Endothelial cell of umbilical vein (primary cell): ENCODE measurements at regions not wholly inside any gene's neighbourhood (a gene's known extent, or its start where the extent isn't known, plus 50 kb on each side); places are given as distances from the start of the nearest gene placed in this dataset.

Experiments used
- BruUV-seq: library from RNA; stranded (reverse); fragments of 400-500 nt; replicated peaks from 2 replicates; lab custom pipeline; 2021; lab: Mats Ljungman, UMichigan
- CTCF ChIA-PET: fragments of 300-600, 350-600 bp; sonication (Branson Sonifier 250); formaldehyde crosslinking; loops from one replicate; lab custom pipeline; 2021; ENCODE audit warnings: antibody characterized with exemption, inconsistent platforms; lab: Charles Lee
- POLR2A ChIA-PET: fragments of 300-600, 350-600 bp; sonication (Branson Sonifier 250); formaldehyde crosslinking; loops from one replicate; lab custom pipeline; 2021; ENCODE audit warnings: antibody characterized with exemption, inconsistent platforms; lab: Charles Lee
- DNase-seq: peaks from one replicate; pipeline ENCODE4 v3.0.0-alpha.2; 2011; ENCODE audit warnings: low read depth, low spot score
- FAIRE-seq: peaks from 2 replicates; lab custom pipeline; 2011; peaks lifted over from hg19 to GRCh38; lab: Jason Lieb, UNC
- H2AFZ ChIP-seq: 2 replicates; pipeline ENCODE4 v1.6.0; 2012; ENCODE audit warnings: low read depth, low read length, control low read depth, inconsistent platforms
- H3K27ac ChIP-seq: 2 replicates; pipeline ENCODE4 v1.5.1; 2011; ENCODE audit warnings: low read depth, mild to moderate bottlenecking, control low read depth, low read length, moderate library complexity; ENCODE audit not compliant: insufficient read depth
- H3K27me3 ChIP-seq, 2 experiments: 2 replicates each; pipeline versions ENCODE4 v1.6.0 to v1.6.1; 2011; ENCODE audit warnings: low read length in 2 of 2, mixed read lengths in 1 of 2; ENCODE audit not compliant: control insufficient read depth in 2 of 2, insufficient read depth in 2 of 2
- H3K36me3 ChIP-seq, 2 experiments: 2 replicates in 1 of 2; 3 replicates in 1 of 2; pipeline ENCODE4 v1.5.1; 2011; ENCODE audit warnings: low read length in 2 of 2, mild to moderate bottlenecking in 1 of 2, moderate library complexity in 1 of 2; ENCODE audit not compliant: control insufficient read depth in 2 of 2, insufficient read depth in 2 of 2; ENCODE audit errors: extremely low read depth in 1 of 2
- H3K4me1 ChIP-seq: 3 replicates; pipeline ENCODE4 v1.5.1; 2011; ENCODE audit warnings: mild to moderate bottlenecking, low read length; ENCODE audit not compliant: control insufficient read depth, insufficient read depth; ENCODE audit errors: extremely low read depth
- H3K4me2 ChIP-seq: 2 replicates; pipeline ENCODE4 v1.6.1; 2011; ENCODE audit warnings: low read length, control low read depth, mixed read lengths; ENCODE audit not compliant: insufficient read depth
- H3K4me3 ChIP-seq, 3 experiments: fragments of 200-600 bp in 1 of 3; sonication (generic), shearing (Covaris generic) in 1 of 3; replicated peaks in 1 of 3; 2 replicates each; pipeline ENCODE4 v1.5.1; 2011 to 2016; ENCODE audit warnings: control low read depth in 3 of 3, low read length in 3 of 3, mild to moderate bottlenecking in 2 of 3, inconsistent platforms in 1 of 3, low read depth in 1 of 3, moderate library complexity in 1 of 3; ENCODE audit not compliant: insufficient read depth in 1 of 3
- H3K79me2 ChIP-seq: 2 replicates; pipeline ENCODE4 v1.6.0; 2012; ENCODE audit warnings: low read length, inconsistent platforms; ENCODE audit not compliant: control insufficient read depth, insufficient read depth
- H3K9ac ChIP-seq: replicated peaks from 2 replicates; pipeline ENCODE3; 2011; ENCODE audit warnings: low read length, control low read depth; ENCODE audit not compliant: insufficient read depth; ENCODE audit errors: extremely low read depth
- H3K9me1 ChIP-seq: replicated peaks from 3 replicates; pipeline ENCODE4 v1.6.0; 2011; ENCODE audit warnings: mild to moderate bottlenecking, low read length; ENCODE audit not compliant: control insufficient read depth, insufficient read depth; ENCODE audit errors: extremely low read depth
- H3K9me3 ChIP-seq: replicated peaks from 2 replicates; pipeline ENCODE4 v1.5.1; 2012; ENCODE audit warnings: low read length, inconsistent platforms; ENCODE audit not compliant: control insufficient read depth, insufficient read depth
- H4K20me1 ChIP-seq: replicated peaks from 2 replicates; pipeline ENCODE3; 2011; ENCODE audit warnings: mild to moderate bottlenecking, low read length; ENCODE audit not compliant: control insufficient read depth, insufficient read depth; ENCODE audit errors: extremely low read depth
- CTCF ChIP-seq, 2 donors: IDR thresholded peaks; 1 replicate in 1 of 2; 2 replicates in 1 of 2; pipeline ENCODE4 v1.5.1; 2011; ENCODE audit warnings: low read length in 2 of 2, mild to moderate bottlenecking in 2 of 2, moderate library complexity in 2 of 2, control low read depth in 1 of 2, inconsistent platforms in 1 of 2, low read depth in 1 of 2; ENCODE audit not compliant: insufficient read depth in 1 of 2; ENCODE audit errors: extremely low read depth in 1 of 2
- EZH2 ChIP-seq: IDR thresholded peaks from 2 replicates; pipeline ENCODE4 v1.6.1; 2012; ENCODE audit warnings: borderline replicate concordance, low read depth, mild to moderate bottlenecking, moderate library complexity, low read length, inconsistent platforms; ENCODE audit not compliant: severe bottlenecking
- FOS ChIP-seq: IDR thresholded peaks from 2 replicates; pipeline ENCODE4 v1.6.1; 2011; ENCODE audit warnings: mild to moderate bottlenecking, low read length, moderate library complexity, borderline replicate concordance; ENCODE audit not compliant: insufficient read depth
- GATA2 ChIP-seq: IDR thresholded peaks from 2 replicates; pipeline ENCODE4 v1.7.0; 2011; ENCODE audit warnings: low read depth, mild to moderate bottlenecking, moderate library complexity, mixed read lengths, low read length; ENCODE audit not compliant: insufficient read length, insufficient read depth
- JUN ChIP-seq: IDR thresholded peaks from 2 replicates; pipeline ENCODE4 v1.6.1; 2011; ENCODE audit warnings: borderline replicate concordance, low read depth; ENCODE audit not compliant: insufficient read length, insufficient read depth
- MYC ChIP-seq: IDR thresholded peaks from one replicate; pipeline ENCODE4 v1.6.1; 2011; ENCODE audit warnings: mild to moderate bottlenecking, low read depth, low read length
- POLR2A ChIP-seq: IDR thresholded peaks from 2 replicates; pipeline ENCODE4 v1.6.1; 2012; ENCODE audit warnings: low read depth, mild to moderate bottlenecking, control low read depth, low read length
- POLR2AphosphoS5 ChIP-seq: IDR thresholded peaks from 2 replicates; pipeline ENCODE4 v1.6.1; 2012; ENCODE audit warnings: low read depth, mild to moderate bottlenecking, control low read depth, low read length, moderate library complexity; ENCODE audit not compliant: insufficient read depth
- dilution Hi-C: fragments of 300-500 bp; cut with MboI; formaldehyde crosslinking; loops from one replicate; pipeline ENCODE4 v1.15.0; 2019; ENCODE audit warnings: low sequenced_read_pairs; ENCODE audit not compliant: extremely low pct_ligation_motif_present
- intact Hi-C: fragments of 100-400 bp; cut with micrococcal nuclease; formaldehyde crosslinking; loops from one replicate; pipeline ENCODE4 v1.10.0; 2022
- TF ChIP-seq, protein P1 (sequence below): IDR thresholded peaks from 2 replicates; pipeline ENCODE4 v1.6.1; 2011; ENCODE audit not compliant: insufficient read depth, insufficient read length

GRCh38 chr12:111135293-111135832, 215.0 kb upstream of the MYL2 start:
- H3K9me1 ChIP-seq = no peaks in the 10 kb centered on the region
- intact Hi-C loops = no loop called here
- FAIRE-seq = no peak
- H3K27me3 ChIP-seq = no peaks in the 10 kb centered on the region
- no peaks in the 10 kb centered on the region for H3K79me2 ChIP-seq
- no peak overlapping the region for H3K27ac ChIP-seq
- TF ChIP-seq EZH2 (no peak), POLR2A (no peak), CTCF (IDR thresholded peaks at IDR 0.05; ENCODE audit: extremely low read depth in 1 of 2, insufficient read depth in 1 of 2, low read depth in 1 of 2, low read length in 2 of 2) (no peak), MYC (no peak), JUN (no peak), POLR2AphosphoS5 (no peak), GATA2 (no peak), FOS (no peak)
- TF ChIP-seq, protein P1, sequence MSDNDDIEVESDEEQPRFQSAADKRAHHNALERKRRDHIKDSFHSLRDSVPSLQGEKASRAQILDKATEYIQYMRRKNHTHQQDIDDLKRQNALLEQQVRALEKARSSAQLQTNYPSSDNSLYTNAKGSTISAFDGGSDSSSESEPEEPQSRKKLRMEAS = no peak
- no peaks in the 10 kb centered on the region for H3K9me3 ChIP-seq
- dilution Hi-C loops = no loop called here
- no peak for DNase-seq
- no peaks in the 10 kb centered on the region for H3K36me3 ChIP-seq
- POLR2A ChIA-PET = no interaction called here
- no peak overlapping the region for H3K4me3 ChIP-seq
- H3K9ac ChIP-seq = no peak overlapping the region
- H3K4me2 ChIP-seq = no peak overlapping the region
- no TSS peak for BruUV-seq
- H2AFZ ChIP-seq = no peak overlapping the region
- no peaks in the 10 kb centered on the region for H3K4me1 ChIP-seq
- H4K20me1 ChIP-seq = no peaks in the 10 kb centered on the region
- CTCF ChIA-PET = no interaction called here
